ENCODE measurements at regions not wholly inside any gene's neighbourhood (a gene's known extent, or its start where the extent isn't known, plus 50 kb on each side); places are given as distances from the start of the nearest gene placed in this dataset.
"Not testable (repeated sequence)": the region's sequence is repeated elsewhere in the genome, so short reads cannot be mapped to it uniquely, and the experiment has no call there.

DNA sequence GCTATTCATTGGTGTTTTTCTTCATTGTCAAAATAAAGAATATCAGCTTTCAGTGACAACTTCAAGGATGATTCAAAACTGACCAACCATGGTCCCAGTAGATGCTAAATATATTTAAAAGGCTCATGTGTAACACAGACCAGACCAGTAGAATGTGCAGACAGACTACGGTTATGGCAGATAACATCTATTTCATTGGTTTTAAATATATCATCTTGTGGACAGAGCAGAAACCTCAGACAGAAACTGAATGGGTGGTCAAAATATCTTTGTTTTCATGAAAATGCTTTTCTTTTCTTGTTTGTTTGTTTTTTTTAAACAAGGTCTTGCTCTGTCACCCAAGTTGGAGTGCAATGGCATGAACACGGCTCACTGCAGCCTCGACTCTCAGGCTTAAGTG lies 107.4 kb upstream of the CREB1 start:
- no peak overlapping the region for H3K27ac Mint-ChIP-seq
- H3K4me1 Mint-ChIP-seq: peaks cover 10% of the 10 kb centered on the region
- H3K4me3 Mint-ChIP-seq: no peak overlapping the region
- peaks cover 7% of the 10 kb centered on the region for H3K9me3 Mint-ChIP-seq
- H3K27me3 Mint-ChIP-seq: peaks cover 6% of the 10 kb centered on the region
- peaks cover 9% of the 10 kb centered on the region for H3K36me3 Mint-ChIP-seq
- no peak for DNase-seq

DNA sequence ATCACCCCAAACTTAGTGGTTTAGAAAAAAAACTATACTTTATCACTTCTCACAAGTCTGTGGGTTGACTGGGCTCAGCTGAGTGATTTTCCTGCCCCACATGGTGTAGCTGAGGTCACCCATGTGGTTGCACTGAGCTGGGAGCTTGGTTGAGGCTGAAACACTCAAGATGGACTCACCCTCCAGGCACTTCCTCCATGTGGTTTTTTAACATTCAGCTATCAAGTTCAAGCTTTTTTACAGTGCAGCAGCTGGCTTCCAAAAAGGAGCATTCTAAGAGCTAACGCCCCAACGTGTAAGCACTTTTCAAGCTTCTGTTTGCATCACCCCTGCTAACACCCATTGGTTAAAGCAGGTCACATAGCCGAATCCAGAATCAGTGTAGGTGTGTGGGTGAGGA lies 105.9 kb upstream of the CREB1 start:
- DNase-seq: peak; percentile 44
- Mint-ChIP-seq H3K27ac (peak overlapping the region; percentile 20), H3K4me1 (peaks cover 10% of the 10 kb centered on the region), H3K36me3 (peaks cover 9% of the 10 kb centered on the region), H3K9me3 (peaks cover 7% of the 10 kb centered on the region), H3K4me3 (no peak overlapping the region), H3K27me3 (peaks cover 6% of the 10 kb centered on the region)

- DNase-seq: no peak
- no peak overlapping the region for H3K27ac Mint-ChIP-seq
- no peak overlapping the region for H3K4me3 Mint-ChIP-seq
- H3K9me3 Mint-ChIP-seq: peaks cover 4% of the 10 kb centered on the region
- peaks cover 6% of the 10 kb centered on the region for H3K27me3 Mint-ChIP-seq
- peaks cover 10% of the 10 kb centered on the region for H3K4me1 Mint-ChIP-seq
- peaks cover 9% of the 10 kb centered on the region for H3K36me3 Mint-ChIP-seq
These were observed 101.8 kb upstream of the CREB1 start for GRCh38 chr2:207427986-207428385.

DNA sequence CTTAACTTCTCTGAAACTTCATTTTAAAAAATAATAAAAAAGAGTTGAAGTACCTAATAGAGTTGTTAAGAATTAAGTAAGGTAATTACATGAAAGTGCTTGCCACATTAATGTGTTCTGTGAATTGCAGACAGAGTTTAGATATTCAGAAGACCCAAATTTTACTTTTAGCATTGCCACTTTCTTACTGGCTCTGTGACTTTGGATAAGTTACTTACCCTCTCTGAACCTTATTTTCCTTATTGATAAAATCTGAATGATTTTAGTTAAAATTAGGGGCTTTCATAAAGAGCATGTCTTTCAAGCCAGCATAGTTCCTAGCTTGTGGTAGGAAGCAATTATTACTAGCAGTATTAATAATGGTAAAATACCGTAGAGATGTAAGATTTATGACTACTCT lies 101.2 kb upstream of the CREB1 start:
- DNase-seq: no peak
- H3K4me3 Mint-ChIP-seq: no peak overlapping the region
- no peak overlapping the region for H3K27ac Mint-ChIP-seq
- peaks cover 5% of the 10 kb centered on the region for H3K27me3 Mint-ChIP-seq
- H3K4me1 Mint-ChIP-seq: peaks cover 7% of the 10 kb centered on the region
- peaks cover 3% of the 10 kb centered on the region for H3K36me3 Mint-ChIP-seq
- H3K9me3 Mint-ChIP-seq: no peaks in the 10 kb centered on the region

DNA sequence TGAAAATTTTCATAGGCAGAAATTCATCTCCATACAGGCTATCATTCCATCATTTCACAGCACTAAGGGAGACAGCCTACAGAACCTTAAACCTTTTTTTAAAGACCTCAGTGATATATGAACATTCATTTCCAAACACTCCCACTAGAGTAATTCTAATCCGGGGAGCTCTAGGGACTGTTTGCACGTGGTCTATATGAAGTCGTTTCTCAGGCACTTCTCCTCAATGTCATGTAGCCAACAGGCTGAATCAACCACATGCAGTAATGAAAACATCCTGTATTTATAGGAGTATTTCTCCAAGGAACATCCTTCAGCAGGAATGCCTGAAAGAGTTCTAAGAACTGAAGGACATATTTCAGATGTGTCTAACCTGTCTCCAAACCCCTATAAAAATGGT lies 97.3 kb upstream of the CREB1 start:
- Mint-ChIP-seq H3K27me3 (no peaks in the 10 kb centered on the region), H3K9me3 (no peaks in the 10 kb centered on the region), H3K27ac (no peak overlapping the region), H3K36me3 (no peaks in the 10 kb centered on the region), H3K4me3 (no peak overlapping the region), H3K4me1 (no peaks in the 10 kb centered on the region)
- DNase-seq: no peak

DNA sequence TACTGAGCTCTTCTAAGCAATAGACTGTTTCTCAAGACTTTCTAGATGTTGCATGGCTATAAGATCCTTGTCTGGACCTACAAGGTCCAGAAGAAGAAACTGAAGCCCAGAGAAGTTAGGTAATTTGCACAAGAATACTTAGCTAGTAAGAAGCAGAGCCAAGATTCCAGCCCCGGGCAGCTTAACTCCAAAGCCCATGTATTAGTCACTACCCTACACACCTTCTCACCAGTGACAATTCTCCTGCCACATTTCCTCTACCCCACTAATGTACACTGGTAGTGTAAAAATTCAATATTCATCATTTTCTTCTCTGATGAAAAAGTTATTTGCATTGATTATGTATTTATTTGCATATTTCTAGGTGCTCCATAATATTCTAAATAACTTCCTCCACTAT lies 95.5 kb upstream of the CREB1 start:
- Mint-ChIP-seq H3K27me3 (no peaks in the 10 kb centered on the region), H3K27ac (no peak overlapping the region), H3K36me3 (no peaks in the 10 kb centered on the region), H3K9me3 (no peaks in the 10 kb centered on the region), H3K4me3 (no peak overlapping the region), H3K4me1 (no peaks in the 10 kb centered on the region)
- no peak for DNase-seq

GRCh38 chr2:207434899-207435465 lies 94.8 kb upstream of the CREB1 start:
- Mint-ChIP-seq H3K27ac (no peak overlapping the region), H3K36me3 (no peaks in the 10 kb centered on the region), H3K27me3 (no peaks in the 10 kb centered on the region), H3K4me3 (no peak overlapping the region), H3K4me1 (no peaks in the 10 kb centered on the region), H3K9me3 (no peaks in the 10 kb centered on the region)
- no peak for DNase-seq

- H3K36me3 Mint-ChIP-seq: no peaks in the 10 kb centered on the region
- no peaks in the 10 kb centered on the region for H3K27me3 Mint-ChIP-seq
- H3K4me3 Mint-ChIP-seq: no peak overlapping the region
- no peak overlapping the region for H3K27ac Mint-ChIP-seq
- DNase-seq: no peak
- no peaks in the 10 kb centered on the region for H3K4me1 Mint-ChIP-seq
- H3K9me3 Mint-ChIP-seq: no peaks in the 10 kb centered on the region
These were observed 92.6 kb upstream of the CREB1 start for GRCh38 chr2:207437136-207437523.

- H3K27me3 Mint-ChIP-seq: no peaks in the 10 kb centered on the region
- no peaks in the 10 kb centered on the region for H3K4me1 Mint-ChIP-seq
- H3K36me3 Mint-ChIP-seq: no peaks in the 10 kb centered on the region
- no peak overlapping the region for H3K4me3 Mint-ChIP-seq
- no peaks in the 10 kb centered on the region for H3K9me3 Mint-ChIP-seq
- no peak overlapping the region for H3K27ac Mint-ChIP-seq
- no peak for DNase-seq
These were observed 92.1 kb upstream of the CREB1 start for GRCh38 chr2:207437524-207438143.

- H3K36me3 Mint-ChIP-seq: no peaks in the 10 kb centered on the region
- DNase-seq: no peak
- no peak overlapping the region for H3K27ac Mint-ChIP-seq
- H3K27me3 Mint-ChIP-seq: no peaks in the 10 kb centered on the region
- no peaks in the 10 kb centered on the region for H3K9me3 Mint-ChIP-seq
- no peak overlapping the region for H3K4me3 Mint-ChIP-seq
- H3K4me1 Mint-ChIP-seq: no peaks in the 10 kb centered on the region
These were observed 91.2 kb upstream of the CREB1 start for GRCh38 chr2:207438414-207439126.

GRCh38 chr2:207439881-207440280 lies 89.9 kb upstream of the CREB1 start:
- not testable (repeated sequence) for DNase-seq, H3K27ac Mint-ChIP-seq, H3K4me1 Mint-ChIP-seq, H3K36me3 Mint-ChIP-seq, H3K27me3 Mint-ChIP-seq, H3K9me3 Mint-ChIP-seq, H3K4me3 Mint-ChIP-seq

DNA sequence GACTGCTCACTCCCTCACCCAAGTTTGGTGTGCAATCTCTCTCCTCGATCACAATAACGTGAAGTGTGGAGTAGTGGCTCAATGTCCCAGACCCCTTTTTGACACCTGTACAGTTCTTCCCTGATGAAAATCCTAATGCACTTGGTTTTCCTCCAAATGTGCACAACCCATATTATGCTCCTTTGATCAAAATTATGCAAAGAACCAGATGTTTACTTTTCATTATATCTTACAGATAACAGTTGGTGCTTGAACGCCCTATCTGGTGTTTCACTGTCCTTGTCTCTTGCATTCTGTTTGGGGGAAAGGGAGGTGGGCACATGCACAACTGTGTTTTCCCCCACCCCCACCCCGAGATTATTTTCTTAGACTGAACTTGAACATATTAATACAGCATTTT lies 85.0 kb upstream of the CREB1 start:
- Mint-ChIP-seq H3K4me1 (no peaks in the 10 kb centered on the region), H3K27me3 (no peaks in the 10 kb centered on the region), H3K36me3 (no peaks in the 10 kb centered on the region), H3K4me3 (no peak overlapping the region), H3K9me3 (no peaks in the 10 kb centered on the region), H3K27ac (no peak overlapping the region)
- DNase-seq: no peak

GRCh38 chr2:207446653-207447052 lies 83.1 kb upstream of the CREB1 start:
- Mint-ChIP-seq H3K9me3 (no peaks in the 10 kb centered on the region), H3K27me3 (no peaks in the 10 kb centered on the region), H3K36me3 (peaks cover 4% of the 10 kb centered on the region), H3K4me3 (no peak overlapping the region), H3K27ac (no peak overlapping the region), H3K4me1 (no peaks in the 10 kb centered on the region)
- no peak for DNase-seq

DNA sequence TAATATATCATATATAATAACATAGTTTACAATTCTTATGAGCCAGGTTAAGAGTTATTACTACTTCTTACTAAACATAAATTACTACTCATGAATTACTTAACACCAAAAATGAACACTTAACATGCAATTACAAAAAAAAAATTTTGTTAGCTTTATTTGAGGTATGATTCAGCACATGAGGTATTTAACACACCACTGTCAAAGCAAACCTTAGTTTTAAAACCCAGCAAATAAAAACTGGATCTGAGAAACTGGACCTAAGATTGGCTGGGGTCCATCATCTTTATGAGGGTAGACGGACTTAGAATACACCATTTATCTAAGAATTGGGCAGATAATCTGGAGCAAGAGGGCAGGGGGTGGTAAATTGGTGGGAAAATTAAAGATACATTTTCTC lies 81.8 kb upstream of the CREB1 start:
- Mint-ChIP-seq H3K9me3 (no peaks in the 10 kb centered on the region), H3K4me1 (no peaks in the 10 kb centered on the region), H3K27me3 (no peaks in the 10 kb centered on the region), H3K36me3 (peaks cover 4% of the 10 kb centered on the region), H3K27ac (no peak overlapping the region), H3K4me3 (no peak overlapping the region)
- DNase-seq: no peak

DNA sequence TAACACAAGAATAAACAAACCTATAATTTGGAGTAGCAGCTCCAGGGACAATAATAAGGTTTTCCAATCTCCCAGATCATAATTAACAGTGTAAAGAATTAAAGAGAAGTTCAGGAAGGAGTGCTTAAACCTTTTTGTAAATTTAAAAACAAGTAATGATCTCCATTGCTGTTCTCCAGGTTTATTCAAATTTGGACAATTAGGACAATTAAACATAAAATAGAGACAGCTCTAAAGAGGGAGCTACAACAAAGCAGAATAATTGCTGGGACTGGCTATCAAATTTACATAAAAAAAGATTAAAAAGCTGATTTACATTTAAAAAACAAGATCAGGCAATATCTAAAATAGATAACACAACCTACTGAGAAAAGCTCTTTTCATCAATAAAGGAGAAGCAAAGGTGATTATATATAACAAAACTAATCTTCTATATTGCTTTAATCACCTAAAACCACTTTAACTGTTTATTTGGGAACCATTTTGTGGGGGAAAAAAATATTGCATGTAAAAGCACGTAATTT lies 80.1 kb upstream of the CREB1 start:
- Mint-ChIP-seq H3K9me3 (no peaks in the 10 kb centered on the region), H3K4me3 (no peak overlapping the region), H3K4me1 (no peaks in the 10 kb centered on the region), H3K27me3 (no peaks in the 10 kb centered on the region), H3K36me3 (peaks cover 5% of the 10 kb centered on the region), H3K27ac (no peak overlapping the region)
- no peak for DNase-seq

DNA sequence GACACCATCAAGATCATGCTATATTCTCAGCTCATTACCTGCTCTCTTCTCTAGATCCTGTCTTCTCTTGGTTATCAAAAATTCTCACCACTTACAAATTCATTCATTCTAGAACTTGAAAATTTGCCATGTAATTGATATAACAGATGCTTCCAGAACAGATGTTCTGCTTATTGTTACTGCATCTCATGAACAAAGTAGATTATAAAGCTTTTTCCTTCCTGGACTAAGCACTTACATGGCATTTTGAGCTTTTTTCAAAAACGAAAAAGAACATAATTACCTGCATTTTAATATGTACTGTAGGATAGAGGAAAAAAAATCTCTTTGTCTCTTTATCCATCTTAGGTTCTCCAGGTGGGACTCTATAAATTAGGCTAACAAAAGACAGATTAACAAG lies 79.6 kb upstream of the CREB1 start:
- no peak overlapping the region for H3K27ac Mint-ChIP-seq

More for the DNA sequence above, 79.6 kb upstream of the CREB1 start:
- Mint-ChIP-seq H3K9me3 (no peaks in the 10 kb centered on the region), H3K36me3 (peaks cover 5% of the 10 kb centered on the region), H3K27me3 (no peaks in the 10 kb centered on the region), H3K4me3 (no peak overlapping the region), H3K4me1 (no peaks in the 10 kb centered on the region)
- DNase-seq: no peak

Data from activated naive CD8-positive, alpha-beta T cell treated with anti-CD3 and anti-CD28 coated beads for 36 hours (primary cell).